Activated T-cell treated with anti-CD3 and anti-CD28 coated beads, Interleukin-2, amount 50 U/mL, for 72 hours (primary cell): ENCODE measurements at regions not wholly inside any gene's neighbourhood (a gene's known extent, or its start where the extent isn't known, plus 50 kb on each side); places are given as distances from the start of the nearest gene placed in this dataset.

Source experiments
- ATAC-seq, 2 donors: fragments of 150-1000 bp; cut with Tn5 transposase; replicated peaks in 1 of 2; 2 replicates each; pipeline ENCODE4 v1.10.0; 2021; ENCODE audit warnings: moderate library complexity in 2 of 2, mild to moderate bottlenecking in 1 of 2
- DNase-seq, 2 donors: peaks; one replicate each; pipeline ENCODE4 v3.0.0; 2021 to 2022; ENCODE audit warnings: mixed read lengths in 1 of 2
- H3K27ac Mint-ChIP-seq: one replicate; pipeline ENCODE4 v1.8.0; 2022; ENCODE audit warnings: mild to moderate bottlenecking, moderate library complexity, mixed read lengths
- H3K27me3 Mint-ChIP-seq: one replicate; pipeline ENCODE4 v1.8.0; 2022; ENCODE audit warnings: low read depth, mixed read lengths
- H3K36me3 Mint-ChIP-seq, 2 donors: one replicate each; pipeline ENCODE4 v1.8.0; 2022; ENCODE audit warnings: mixed read lengths in 2 of 2, mild to moderate bottlenecking in 1 of 2; ENCODE audit not compliant: insufficient read depth in 2 of 2
- H3K4me1 Mint-ChIP-seq: one replicate; pipeline ENCODE4 v1.8.0; 2022; ENCODE audit warnings: low read depth, mixed read lengths
- H3K4me3 Mint-ChIP-seq, 2 donors: one replicate each; pipeline ENCODE4 v1.8.0; 2022; ENCODE audit warnings: mild to moderate bottlenecking in 2 of 2, mixed read lengths in 2 of 2, moderate library complexity in 2 of 2
- H3K9me3 Mint-ChIP-seq, 2 donors: one replicate each; pipeline ENCODE4 v1.8.0; 2022; ENCODE audit warnings: mixed read lengths in 2 of 2

DNA sequence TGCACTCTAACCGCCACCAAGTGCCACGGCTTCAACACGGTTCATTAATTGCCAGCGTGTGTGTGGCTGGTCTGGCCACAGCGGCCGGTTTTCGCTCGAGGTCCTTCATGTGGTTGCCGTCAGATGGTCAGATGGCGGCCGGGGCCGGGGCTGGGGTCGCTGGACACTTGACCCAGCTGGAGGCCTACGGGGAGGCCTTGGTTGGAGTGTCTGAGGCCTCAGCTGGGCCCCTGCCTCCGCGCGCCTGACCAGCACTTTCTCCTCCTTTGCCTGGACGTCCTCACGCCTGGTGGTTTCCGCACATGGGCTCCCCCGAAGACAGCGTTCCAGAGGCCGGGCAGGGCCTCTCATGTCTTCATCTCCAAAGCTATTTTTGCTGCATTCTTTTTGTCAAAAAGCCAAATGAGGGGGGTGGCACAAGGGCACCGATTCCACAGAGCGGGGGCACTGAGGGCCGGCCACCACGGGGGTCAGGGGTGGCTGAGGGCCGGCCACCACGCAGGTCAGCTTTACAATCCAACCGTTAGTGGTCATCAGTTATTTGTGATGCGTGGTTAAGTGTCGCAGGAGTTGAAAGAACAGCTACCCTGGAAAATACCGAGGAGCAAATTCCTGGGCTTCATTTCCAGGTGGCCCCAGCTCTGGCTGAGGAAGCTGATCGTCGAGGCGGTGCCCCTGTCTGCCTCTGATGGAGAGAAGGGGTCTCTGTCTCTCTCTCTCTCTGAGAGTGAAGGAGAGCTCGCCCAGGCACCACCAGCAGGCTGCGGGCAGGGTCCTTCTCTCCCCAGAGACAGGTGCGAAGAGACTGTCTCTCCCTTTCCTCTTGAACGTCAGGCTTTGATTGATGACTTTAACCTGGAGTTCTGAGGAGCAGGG is 50.5 kb upstream of the FRMD1 start:
- H3K4me3 Mint-ChIP-seq, result no peak overlapping the region
- peaks cover 15% of the 10 kb centered on the region for H3K27me3 Mint-ChIP-seq
- no peaks in the 10 kb centered on the region for H3K36me3 Mint-ChIP-seq
- H3K4me1 Mint-ChIP-seq, result no peaks in the 10 kb centered on the region
- H3K9me3 Mint-ChIP-seq, result no peaks in the 10 kb centered on the region
- DNase-seq, result no peak
- no peak for ATAC-seq
- no peak overlapping the region for H3K27ac Mint-ChIP-seq

DNA sequence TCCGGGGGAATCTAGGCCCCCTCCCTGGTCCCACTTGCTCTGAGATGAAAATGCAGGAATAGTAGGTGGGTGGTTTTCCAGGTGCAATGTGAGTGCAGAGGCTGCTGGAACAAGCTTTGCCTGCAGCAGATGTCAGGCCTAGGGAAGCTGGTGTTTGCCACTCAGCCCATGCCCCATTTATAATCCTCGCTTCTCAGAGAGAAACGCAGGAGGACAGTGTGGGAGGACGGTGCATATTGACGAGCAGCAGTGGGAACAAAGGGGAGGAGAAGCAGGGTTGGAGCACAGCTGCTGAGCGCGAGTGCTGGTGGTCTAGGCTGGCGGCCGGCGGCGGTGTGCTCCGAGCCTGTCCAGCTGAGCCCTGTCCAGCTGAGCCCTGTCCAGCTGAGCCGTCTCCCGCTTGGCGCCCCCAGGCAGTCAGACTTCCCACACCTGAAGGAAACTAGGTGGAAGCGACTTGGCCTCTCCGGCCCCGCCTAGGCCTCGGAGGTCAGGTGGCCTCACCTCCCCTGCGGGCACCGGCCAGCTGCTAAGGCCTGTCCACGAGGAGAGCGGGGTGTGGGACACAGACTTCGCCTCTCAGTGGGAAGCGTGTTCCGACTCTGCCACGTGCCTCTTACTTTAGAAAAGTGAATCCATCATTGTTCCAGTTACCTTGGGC is 49.7 kb upstream of the FRMD1 start:
- no peaks in the 10 kb centered on the region for H3K36me3 Mint-ChIP-seq
- no peak overlapping the region for H3K27ac Mint-ChIP-seq
- ATAC-seq, result no peak
- H3K27me3 Mint-ChIP-seq, result peaks cover 12% of the 10 kb centered on the region
- no peaks in the 10 kb centered on the region for H3K4me1 Mint-ChIP-seq
- H3K9me3 Mint-ChIP-seq, result no peaks in the 10 kb centered on the region
- no peak overlapping the region for H3K4me3 Mint-ChIP-seq
- no peak for DNase-seq
